ENCODE measurements at regions not wholly inside any gene's neighbourhood (a gene's known extent, or its start where the extent isn't known, plus 50 kb on each side); places are given as distances from the start of the nearest gene placed in this dataset.

DNA sequence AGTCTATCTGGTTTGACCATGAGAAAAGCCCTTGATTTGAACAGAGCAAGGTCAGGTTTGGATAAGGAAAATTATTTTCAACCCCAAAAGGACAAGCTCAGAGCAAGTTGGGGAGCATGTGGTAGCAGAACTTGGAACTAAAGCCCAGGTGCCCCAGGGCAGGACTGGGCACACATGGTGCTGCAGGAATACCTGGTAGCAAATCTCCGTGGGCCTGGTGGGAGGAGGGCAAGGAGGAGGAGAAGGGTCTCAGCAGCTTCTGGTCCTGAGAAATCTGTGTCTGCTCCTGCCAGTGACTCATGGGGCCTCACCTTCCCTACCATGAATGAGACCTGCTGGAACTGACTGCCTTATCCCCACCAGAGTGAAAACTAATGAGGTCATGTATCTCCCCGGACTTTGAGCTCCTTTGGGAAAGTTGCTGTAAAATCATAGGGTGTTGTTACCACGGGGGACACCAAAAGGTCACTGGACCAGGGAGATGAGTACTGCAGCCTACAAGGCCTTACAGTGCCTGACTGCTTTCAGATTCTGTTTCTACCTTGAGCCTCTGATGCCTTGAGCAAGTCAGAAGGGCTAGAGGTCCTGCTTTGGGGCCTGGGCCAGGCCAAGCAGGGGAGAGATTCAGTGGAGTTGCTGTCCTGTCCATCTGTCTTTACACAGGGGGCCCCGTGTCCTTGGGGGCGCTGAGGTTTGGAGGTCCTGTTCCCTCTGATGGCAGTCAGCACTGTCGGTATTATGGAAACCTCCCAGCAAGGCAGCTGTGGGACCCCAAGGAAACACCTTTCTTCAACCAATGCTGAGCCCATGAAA, 304.0 kb downstream of the MYCN start:
- H3K4me3 ChIP-seq: no peak overlapping the region
- TF ChIP-seq, protein P1, sequence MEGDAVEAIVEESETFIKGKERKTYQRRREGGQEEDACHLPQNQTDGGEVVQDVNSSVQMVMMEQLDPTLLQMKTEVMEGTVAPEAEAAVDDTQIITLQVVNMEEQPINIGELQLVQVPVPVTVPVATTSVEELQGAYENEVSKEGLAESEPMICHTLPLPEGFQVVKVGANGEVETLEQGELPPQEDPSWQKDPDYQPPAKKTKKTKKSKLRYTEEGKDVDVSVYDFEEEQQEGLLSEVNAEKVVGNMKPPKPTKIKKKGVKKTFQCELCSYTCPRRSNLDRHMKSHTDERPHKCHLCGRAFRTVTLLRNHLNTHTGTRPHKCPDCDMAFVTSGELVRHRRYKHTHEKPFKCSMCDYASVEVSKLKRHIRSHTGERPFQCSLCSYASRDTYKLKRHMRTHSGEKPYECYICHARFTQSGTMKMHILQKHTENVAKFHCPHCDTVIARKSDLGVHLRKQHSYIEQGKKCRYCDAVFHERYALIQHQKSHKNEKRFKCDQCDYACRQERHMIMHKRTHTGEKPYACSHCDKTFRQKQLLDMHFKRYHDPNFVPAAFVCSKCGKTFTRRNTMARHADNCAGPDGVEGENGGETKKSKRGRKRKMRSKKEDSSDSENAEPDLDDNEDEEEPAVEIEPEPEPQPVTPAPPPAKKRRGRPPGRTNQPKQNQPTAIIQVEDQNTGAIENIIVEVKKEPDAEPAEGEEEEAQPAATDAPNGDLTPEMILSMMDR (IDR thresholded peaks at IDR 0.05 in 8 of 11, conservative IDR thresholded peaks at IDR 0.05 in 3 of 11): no peak
- TF ChIP-seq POLR2A (IDR thresholded peaks at IDR 0.05) (no peak), POLR2AphosphoS5 (IDR thresholded peaks at IDR 0.05) (no peak)
- DNase-seq: peak; percentile 51
- WGBS, 5 donors: 77 to 93% (median 87%) methylated on average over 3 to 6 of the region's 6 CpGs
- no peaks in the 10 kb centered on the region for H3K9me3 ChIP-seq
- peaks cover 0 to 10% (median 0%) of the 10 kb centered on the region in 7 donors for H3K27me3 ChIP-seq (replicated peaks in 1 of 7)
- no peaks in the 10 kb centered on the region for H3K36me3 ChIP-seq
- intact Hi-C loops (cut with DNase I; ENCODE audit: low total_unique reads): no loop called here
- no peaks in the 10 kb centered on the region for H3K4me1 ChIP-seq
- no peak overlapping the region for H3K27ac ChIP-seq

DNA sequence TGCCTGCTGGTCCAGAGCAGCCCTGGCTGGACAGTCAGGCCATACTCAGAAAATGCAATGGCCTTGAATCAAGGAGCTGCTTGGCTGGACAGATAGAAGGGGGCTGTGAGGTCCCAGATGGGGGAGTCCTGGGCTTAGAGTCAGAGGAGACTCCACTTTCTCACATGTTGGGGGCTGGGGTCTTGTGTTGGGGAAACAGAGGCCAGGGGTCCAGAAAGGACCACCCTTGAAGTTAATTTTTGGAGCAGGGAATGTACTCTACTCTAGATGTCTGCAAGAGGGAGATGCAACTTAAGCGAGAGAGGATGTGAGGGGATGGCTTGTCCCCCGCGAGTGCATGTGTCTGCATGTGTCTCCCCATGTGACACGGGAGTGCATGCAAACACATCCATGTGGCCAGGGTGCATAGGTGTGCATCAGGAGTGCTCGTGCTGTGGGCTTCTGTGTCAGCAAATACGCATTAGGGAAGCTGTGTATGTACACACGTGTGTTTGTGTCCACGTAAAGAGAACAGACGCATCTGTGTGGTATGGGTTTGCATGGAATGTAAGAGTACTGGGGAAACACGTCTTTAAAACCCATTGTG, 303.2 kb downstream of the MYCN start:
- Histone ChIP-seq H3K4me1 (no peaks in the 10 kb centered on the region), H3K4me3 (no peak overlapping the region), H3K9me3 (no peaks in the 10 kb centered on the region), H3K27me3 (replicated peaks in 1 of 7) (peaks cover 0 to 12% (median 0%) of the 10 kb centered on the region in 7 donors), H3K36me3 (no peaks in the 10 kb centered on the region), H3K27ac (no peak overlapping the region)
- DNase-seq: peak; percentile 47
- WGBS, 5 donors: 82 to 97% (median 89%) methylated on average over 10 of the region's 10 CpGs
- intact Hi-C loops (cut with DNase I; ENCODE audit: low total_unique reads): no loop called here
- TF ChIP-seq POLR2AphosphoS5 (IDR thresholded peaks at IDR 0.05) (no peak), POLR2A (IDR thresholded peaks at IDR 0.05) (no peak)
- TF ChIP-seq, protein P1 (IDR thresholded peaks at IDR 0.05 in 8 of 11, conservative IDR thresholded peaks at IDR 0.05 in 3 of 11): no peak

DNA sequence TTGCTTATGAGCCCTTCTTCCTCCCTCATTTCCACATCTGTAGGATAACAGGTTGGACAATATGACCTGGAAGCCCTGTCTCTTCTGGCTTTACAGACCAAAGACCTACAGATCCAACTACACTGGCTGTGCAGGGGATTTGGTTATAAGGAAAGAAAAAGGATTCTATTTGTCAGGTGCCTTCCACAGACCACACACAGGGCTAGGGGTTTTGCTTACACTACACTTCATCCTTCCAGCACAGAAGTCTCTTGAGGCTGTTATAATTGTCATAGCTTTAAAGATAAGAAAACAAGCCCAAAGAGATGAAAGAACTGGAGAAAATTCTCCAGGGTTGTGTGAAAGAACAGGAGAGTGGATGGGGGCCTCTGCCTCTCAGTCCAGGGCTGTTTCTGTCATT, 302.6 kb downstream of the MYCN start:
- Histone ChIP-seq H3K36me3 (no peaks in the 10 kb centered on the region), H3K4me1 (no peaks in the 10 kb centered on the region), H3K27me3 (replicated peaks in 1 of 7) (peaks cover 0 to 12% (median 0%) of the 10 kb centered on the region in 7 donors), H3K9me3 (no peaks in the 10 kb centered on the region), H3K4me3 (no peak overlapping the region), H3K27ac (no peak overlapping the region)
- DNase-seq: no peak
- intact Hi-C loops (cut with DNase I; ENCODE audit: low total_unique reads): no loop called here
- TF ChIP-seq POLR2AphosphoS5 (IDR thresholded peaks at IDR 0.05) (no peak), POLR2A (IDR thresholded peaks at IDR 0.05) (no peak)
- TF ChIP-seq, protein P1 (IDR thresholded peaks at IDR 0.05 in 8 of 11, conservative IDR thresholded peaks at IDR 0.05 in 3 of 11): no peak
